ENCODE measurements at regions not wholly inside any gene's neighbourhood (a gene's known extent, or its start where the extent isn't known, plus 50 kb on each side); places are given as distances from the start of the nearest gene placed in this dataset.

DNA sequence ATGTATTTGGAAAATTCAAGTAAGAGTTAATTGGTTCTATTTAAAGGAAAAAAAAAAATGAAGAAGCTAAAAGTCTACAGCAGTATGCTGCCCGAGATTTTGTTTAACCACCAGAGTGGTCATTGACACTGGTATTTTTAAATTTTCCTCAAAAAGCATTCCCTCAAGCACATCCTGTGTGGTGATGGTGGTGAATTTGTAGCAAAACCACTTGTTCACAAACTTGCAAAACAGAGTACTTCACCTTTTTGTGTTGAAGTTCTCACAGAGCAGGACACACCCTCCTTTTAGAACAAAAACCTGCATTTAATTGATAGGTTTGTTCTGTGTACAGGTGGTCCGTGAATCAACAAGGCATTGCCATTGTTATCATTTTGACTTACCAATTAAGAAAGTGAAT, 374.2 kb downstream of the EFNA5 start:
- TF ChIP-seq, protein P1, sequence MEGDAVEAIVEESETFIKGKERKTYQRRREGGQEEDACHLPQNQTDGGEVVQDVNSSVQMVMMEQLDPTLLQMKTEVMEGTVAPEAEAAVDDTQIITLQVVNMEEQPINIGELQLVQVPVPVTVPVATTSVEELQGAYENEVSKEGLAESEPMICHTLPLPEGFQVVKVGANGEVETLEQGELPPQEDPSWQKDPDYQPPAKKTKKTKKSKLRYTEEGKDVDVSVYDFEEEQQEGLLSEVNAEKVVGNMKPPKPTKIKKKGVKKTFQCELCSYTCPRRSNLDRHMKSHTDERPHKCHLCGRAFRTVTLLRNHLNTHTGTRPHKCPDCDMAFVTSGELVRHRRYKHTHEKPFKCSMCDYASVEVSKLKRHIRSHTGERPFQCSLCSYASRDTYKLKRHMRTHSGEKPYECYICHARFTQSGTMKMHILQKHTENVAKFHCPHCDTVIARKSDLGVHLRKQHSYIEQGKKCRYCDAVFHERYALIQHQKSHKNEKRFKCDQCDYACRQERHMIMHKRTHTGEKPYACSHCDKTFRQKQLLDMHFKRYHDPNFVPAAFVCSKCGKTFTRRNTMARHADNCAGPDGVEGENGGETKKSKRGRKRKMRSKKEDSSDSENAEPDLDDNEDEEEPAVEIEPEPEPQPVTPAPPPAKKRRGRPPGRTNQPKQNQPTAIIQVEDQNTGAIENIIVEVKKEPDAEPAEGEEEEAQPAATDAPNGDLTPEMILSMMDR (IDR thresholded peaks at IDR 0.05; ENCODE audit: low read depth, low read length), result no peak
- DNase-seq (ENCODE audit: low read depth, low spot score), result no peak
- H3K4me3 ChIP-seq (ENCODE audit: low read depth, low read length), result no peak overlapping the region
- in situ Hi-C loops (cut with HindIII; ENCODE audit: low sequenced_read_pairs), result no loop called here

DNA sequence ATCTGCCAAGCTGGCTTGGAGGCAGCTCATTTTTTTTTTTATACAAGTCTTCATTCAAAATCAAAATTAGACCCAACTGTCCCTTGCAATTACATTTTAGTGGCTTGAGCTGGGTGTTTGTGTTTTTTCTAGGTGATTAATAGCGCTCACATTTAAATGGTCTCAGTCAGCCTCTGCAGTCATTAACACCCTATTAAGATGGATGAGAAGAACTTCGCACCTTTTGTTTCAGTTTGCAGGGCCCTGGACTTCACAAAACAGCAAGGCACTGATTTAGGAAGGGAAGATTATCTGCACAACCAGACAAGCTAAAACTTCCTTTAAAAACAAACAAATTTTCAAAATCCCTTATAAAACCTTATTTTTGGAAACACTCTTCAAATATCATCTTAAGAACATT, 374.8 kb downstream of the EFNA5 start:
- H3K4me3 ChIP-seq (ENCODE audit: low read depth, low read length), result no peak overlapping the region
- TF ChIP-seq, protein P1 (IDR thresholded peaks at IDR 0.05; ENCODE audit: low read depth, low read length), result no peak
- no peak for DNase-seq (ENCODE audit: low read depth, low spot score)
- in situ Hi-C loops (cut with HindIII; ENCODE audit: low sequenced_read_pairs), result no loop called here

DNA sequence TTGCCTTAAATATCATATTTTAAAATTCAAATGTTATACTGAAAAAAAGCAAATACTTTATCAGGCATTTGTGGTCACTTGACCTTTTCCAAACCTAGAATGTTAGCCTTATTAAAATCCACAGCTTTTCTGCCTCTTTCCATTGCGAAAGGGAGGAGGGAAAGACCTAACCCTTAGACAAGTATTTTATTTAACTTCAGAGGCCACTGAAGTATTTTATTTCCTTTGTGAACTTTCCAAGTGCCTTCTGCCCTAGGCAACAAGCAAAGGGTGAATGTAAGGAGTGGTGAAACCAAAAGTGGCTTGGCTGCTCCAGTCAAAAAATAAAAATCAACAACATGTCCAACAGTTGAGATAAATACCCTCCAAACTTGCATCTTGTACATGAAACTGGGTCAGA, 376.1 kb downstream of the EFNA5 start:
- H3K4me3 ChIP-seq (ENCODE audit: low read depth, low read length), result no peak overlapping the region
- TF ChIP-seq, protein P1 (IDR thresholded peaks at IDR 0.05; ENCODE audit: low read depth, low read length), result no peak
- no peak for DNase-seq (ENCODE audit: low read depth, low spot score)
- in situ Hi-C loops (cut with HindIII; ENCODE audit: low sequenced_read_pairs), result no loop called here

DNA sequence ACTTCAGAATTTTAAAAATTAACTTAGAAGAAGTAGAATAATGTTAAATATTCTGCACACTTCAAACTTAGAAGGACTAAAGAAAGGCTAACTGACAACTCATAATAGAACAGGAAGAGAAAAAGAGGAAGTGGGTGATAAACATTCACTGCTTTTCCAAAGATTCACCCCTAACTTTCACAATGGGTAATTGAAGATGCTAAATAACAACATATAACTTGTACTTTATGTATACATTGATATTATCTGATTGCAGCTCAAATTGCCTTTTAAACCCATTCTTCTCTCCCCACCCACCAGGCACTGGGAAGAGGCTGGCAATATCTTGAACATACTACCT, 376.6 kb downstream of the EFNA5 start:
- in situ Hi-C loops (cut with HindIII; ENCODE audit: low sequenced_read_pairs), result no loop called here
- TF ChIP-seq, protein P1 (IDR thresholded peaks at IDR 0.05; ENCODE audit: low read depth, low read length), result no peak
- no peak overlapping the region for H3K4me3 ChIP-seq (ENCODE audit: low read depth, low read length)
- no peak for DNase-seq (ENCODE audit: low read depth, low spot score)

DNA sequence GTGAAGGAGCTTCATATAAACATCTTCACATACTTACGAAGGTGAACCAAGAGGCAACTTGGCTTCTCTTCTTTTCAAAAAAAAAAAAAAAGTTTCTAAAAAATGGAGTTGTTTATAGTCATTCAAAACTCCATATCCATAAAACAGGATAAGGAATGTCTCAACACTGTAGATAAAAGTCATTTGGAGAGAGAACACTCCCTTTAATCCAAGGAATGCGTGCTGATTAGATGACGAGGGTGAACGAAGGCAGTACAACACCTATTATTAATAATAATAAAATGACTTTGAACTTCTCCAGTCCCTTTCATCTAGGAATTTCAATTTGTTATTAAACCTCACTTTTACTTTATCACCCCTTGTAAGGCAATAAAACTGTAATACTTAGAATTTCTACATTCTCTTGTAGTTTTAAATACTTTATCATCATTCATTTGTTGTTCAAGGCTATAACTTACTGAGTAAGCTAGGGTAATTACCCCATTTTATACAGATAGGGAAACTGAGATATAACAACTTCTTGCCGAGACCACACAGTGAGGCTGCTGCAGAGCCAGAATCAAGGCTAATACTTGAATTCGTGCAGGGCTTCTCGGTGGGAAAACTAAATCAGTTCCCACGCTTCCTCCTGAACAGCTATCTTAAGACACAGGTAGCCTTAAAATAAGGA, 377.1 kb downstream of the EFNA5 start:
- TF ChIP-seq, protein P1 (IDR thresholded peaks at IDR 0.05; ENCODE audit: low read depth, low read length), result no peak
- no peak for DNase-seq (ENCODE audit: low read depth, low spot score)
- H3K4me3 ChIP-seq (ENCODE audit: low read depth, low read length), result no peak overlapping the region
- in situ Hi-C loops (cut with HindIII; ENCODE audit: low sequenced_read_pairs), result no loop called here

DNA sequence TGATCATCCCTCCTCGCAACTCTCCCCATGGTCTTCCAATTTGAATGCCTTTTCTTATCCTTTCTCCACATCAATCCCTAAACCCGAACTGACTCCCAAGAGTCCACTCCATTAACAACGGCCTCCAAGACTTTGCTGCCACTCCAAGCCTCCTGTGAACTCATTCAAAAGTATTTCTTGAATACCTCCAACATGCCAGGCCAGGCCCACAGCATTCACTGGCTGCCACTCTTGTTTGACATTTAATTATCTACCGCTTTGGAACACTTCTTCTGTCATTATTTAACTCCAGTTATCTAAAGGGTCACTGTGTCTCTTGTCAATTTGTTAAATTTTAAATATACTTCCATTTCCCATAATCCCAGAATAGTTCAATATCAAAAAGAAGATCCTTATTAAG, 378.9 kb downstream of the EFNA5 start:
- no peak overlapping the region for H3K4me3 ChIP-seq (ENCODE audit: low read depth, low read length)
- in situ Hi-C loops (cut with HindIII; ENCODE audit: low sequenced_read_pairs), result no loop called here
- no peak for DNase-seq (ENCODE audit: low read depth, low spot score)
- TF ChIP-seq, protein P1 (IDR thresholded peaks at IDR 0.05; ENCODE audit: low read depth, low read length), result no peak
